A673 (cell line): ENCODE measurements at regions not wholly inside any gene's neighbourhood (a gene's known extent, or its start where the extent isn't known, plus 50 kb on each side); places are given as distances from the start of the nearest gene placed in this dataset.

ENCODE experiments used
- BruUV-seq: library from RNA; stranded (reverse); fragments of 400-500 nt; replicated peaks from 2 replicates; lab custom pipeline; 2021; lab: Mats Ljungman, UMichigan
- CTCF ChIA-PET: fragments of 300-600 bp; sonication (Branson Sonifier 250); formaldehyde crosslinking; loops from one replicate; lab custom pipeline; 2022; ENCODE audit warnings: antibody characterized with exemption; lab: Charles Lee
- POLR2A ChIA-PET: fragments of 300-600 bp; sonication (Branson Sonifier 250); formaldehyde crosslinking; loops from one replicate; lab custom pipeline; 2022; ENCODE audit warnings: antibody characterized with exemption; ENCODE audit not compliant: low non-redundant PET; lab: Charles Lee
- DNase-seq: peaks from one replicate; pipeline ENCODE4 v3.0.0-alpha.2; 2015; ENCODE audit warnings: low spot score
- H3K27ac ChIP-seq: fragments of 200-600 bp; sonication (generic); 2 replicates; pipeline ENCODE4 v1.5.1; 2016; ENCODE audit warnings: mixed run types, low read depth, mild to moderate bottlenecking, mixed read lengths, antibody characterized with exemption, low read length; ENCODE audit not compliant: poor library complexity, severe bottlenecking
- H3K27me3 ChIP-seq: fragments of 200-600 bp; sonication (generic); replicated peaks from 2 replicates; pipeline ENCODE4 v1.6.1; 2017; ENCODE audit warnings: mixed run types, low read depth, mild to moderate bottlenecking, mixed read lengths, antibody characterized with exemption, low read length; ENCODE audit not compliant: insufficient read depth, poor library complexity
- H3K36me3 ChIP-seq: fragments of 200-600 bp; sonication (generic); 2 replicates; pipeline ENCODE4 v1.6.1; 2016; ENCODE audit warnings: mixed run types, mild to moderate bottlenecking, mixed read lengths, antibody characterized with exemption, low read length; ENCODE audit not compliant: insufficient read depth, poor library complexity, severe bottlenecking
- H3K4me1 ChIP-seq: fragments of 200-600 bp; sonication (generic); 2 replicates; pipeline ENCODE4 v1.6.1; 2017; ENCODE audit warnings: mixed run types, mild to moderate bottlenecking, mixed read lengths, antibody characterized with exemption, low read length; ENCODE audit not compliant: insufficient read depth, poor library complexity, severe bottlenecking
- H3K4me3 ChIP-seq: fragments of 200-600 bp; sonication (generic); 2 replicates; pipeline ENCODE4 v1.5.1; 2016; ENCODE audit warnings: low read depth, mixed run types, mild to moderate bottlenecking, mixed read lengths, low read length; ENCODE audit not compliant: poor library complexity, severe bottlenecking
- H3K9me3 ChIP-seq: fragments of 200-600 bp; sonication (generic); 2 replicates; pipeline ENCODE4 v1.6.1; 2016; ENCODE audit warnings: mixed run types, low read depth, mild to moderate bottlenecking, mixed read lengths, antibody characterized with exemption, low read length; ENCODE audit not compliant: poor library complexity, severe bottlenecking
- CTCF ChIP-seq: fragments of 300-800, 200-600 bp; sonication (generic); conservative IDR thresholded peaks from 2 replicates; pipeline ENCODE4 v1.5.1; 2017; ENCODE audit warnings: low read depth, mild to moderate bottlenecking, antibody characterized with exemption, low read length, moderate library complexity, mixed read lengths
- EZH2 ChIP-seq: fragments of 200-600 bp; sonication (generic); IDR thresholded peaks from 2 replicates; pipeline ENCODE4 v1.6.1; 2017; ENCODE audit warnings: borderline replicate concordance, low read depth, mild to moderate bottlenecking, mixed read lengths, antibody characterized with exemption, low read length; ENCODE audit not compliant: poor library complexity, severe bottlenecking
- intact Hi-C: fragments of 100-400 bp; cut with micrococcal nuclease; formaldehyde crosslinking; loops from one replicate; pipeline ENCODE4 v1.10.0; 2022; ENCODE audit not compliant: unreplicated experiment

GRCh38 chr5:23825196-23825595 is 317.8 kb downstream of the PRDM9 start:
- CTCF ChIA-PET: no interaction called here
- POLR2A ChIA-PET: no interaction called here
- intact Hi-C loops: no loop called here

GRCh38 chr5:23840083-23840482 is 332.7 kb downstream of the PRDM9 start:
- no peak overlapping the region for H3K4me3 ChIP-seq
- H3K9me3 ChIP-seq: no peaks in the 10 kb centered on the region
- BruUV-seq: no TSS peak
- no peak for DNase-seq
- POLR2A ChIA-PET: no interaction called here
- H3K4me1 ChIP-seq: no peaks in the 10 kb centered on the region
- CTCF ChIA-PET: no interaction called here
- TF ChIP-seq CTCF: peak; percentile 45
- TF ChIP-seq EZH2: no peak
- intact Hi-C loops: no loop called here
- H3K27me3 ChIP-seq: no peaks in the 10 kb centered on the region
- H3K27ac ChIP-seq: no peak overlapping the region
- H3K36me3 ChIP-seq: no peaks in the 10 kb centered on the region

More at GRCh38 chr5:23825196-23825595, 317.8 kb downstream of the PRDM9 start:
- Histone ChIP-seq H3K4me3 (no peak overlapping the region), H3K4me1 (no peaks in the 10 kb centered on the region), H3K27me3 (no peaks in the 10 kb centered on the region), H3K36me3 (no peaks in the 10 kb centered on the region), H3K9me3 (no peaks in the 10 kb centered on the region), H3K27ac (no peak overlapping the region)
- DNase-seq: no peak
- BruUV-seq: no TSS peak
- no peak for TF ChIP-seq EZH2
- no peak for TF ChIP-seq CTCF

DNA sequence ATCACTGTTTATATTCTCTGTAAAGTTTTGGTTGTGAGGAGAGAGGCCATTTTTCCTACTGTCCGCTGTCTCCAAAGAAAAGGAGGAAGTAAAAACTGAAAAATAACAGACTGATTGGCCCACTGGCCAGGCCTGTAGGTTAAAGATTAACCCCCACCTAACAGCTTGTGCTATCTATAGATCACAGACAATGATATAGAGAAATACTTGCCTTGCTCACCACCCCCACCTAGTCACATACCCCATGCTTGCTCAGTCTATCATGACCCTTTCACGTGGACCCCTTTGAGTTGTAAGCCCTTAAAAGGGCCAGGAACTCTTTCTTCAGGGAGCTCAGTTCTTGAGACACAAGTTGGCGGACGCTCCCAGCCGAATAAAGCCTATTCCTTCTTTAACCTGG is 357.4 kb downstream of the PRDM9 start:
- ChIA-PET POLR2A (no interaction called here), CTCF (no interaction called here)
- no peaks in the 10 kb centered on the region for H3K36me3 ChIP-seq

More for the DNA sequence above, 357.4 kb downstream of the PRDM9 start:
- no TSS peak for BruUV-seq
- no peaks in the 10 kb centered on the region for H3K9me3 ChIP-seq
- no peak for TF ChIP-seq EZH2
- TF ChIP-seq CTCF: no peak
- no peaks in the 10 kb centered on the region for H3K4me1 ChIP-seq
- no peak overlapping the region for H3K4me3 ChIP-seq
- H3K27ac ChIP-seq: no peak overlapping the region
- DNase-seq: no peak
- intact Hi-C loops: no loop called here
- H3K27me3 ChIP-seq: no peaks in the 10 kb centered on the region
